ENCODE measurements at regions not wholly inside any gene's neighbourhood (a gene's known extent, or its start where the extent isn't known, plus 50 kb on each side); places are given as distances from the start of the nearest gene placed in this dataset.
"Not testable (repeated sequence)": the region's sequence is repeated elsewhere in the genome, so short reads cannot be mapped to it uniquely, and the experiment has no call there.

- not testable (repeated sequence) for TF ChIP-seq CTCF, POLR2A (IDR thresholded peaks at IDR 0.05)
Measured at GRCh38 chr10:53025765-53026164, 253.2 kb upstream of the MBL2 start.

All from esophagus squamous epithelium (tissue), 4 donors.